ENCODE measurements at regions not wholly inside any gene's neighbourhood (a gene's known extent, or its start where the extent isn't known, plus 50 kb on each side); places are given as distances from the start of the nearest gene placed in this dataset.

GRCh38 chr21:20523191-20523590 lies 475.0 kb upstream of the NCAM2 start:
- DNase-seq (ENCODE audit: low read depth), result no peak

GRCh38 chr21:20527731-20528460 lies 470.3 kb upstream of the NCAM2 start:
- DNase-seq (ENCODE audit: low read depth), result no peak

GRCh38 chr21:20537130-20537529 lies 461.1 kb upstream of the NCAM2 start:
- no peak for DNase-seq (ENCODE audit: low read depth)

DNA sequence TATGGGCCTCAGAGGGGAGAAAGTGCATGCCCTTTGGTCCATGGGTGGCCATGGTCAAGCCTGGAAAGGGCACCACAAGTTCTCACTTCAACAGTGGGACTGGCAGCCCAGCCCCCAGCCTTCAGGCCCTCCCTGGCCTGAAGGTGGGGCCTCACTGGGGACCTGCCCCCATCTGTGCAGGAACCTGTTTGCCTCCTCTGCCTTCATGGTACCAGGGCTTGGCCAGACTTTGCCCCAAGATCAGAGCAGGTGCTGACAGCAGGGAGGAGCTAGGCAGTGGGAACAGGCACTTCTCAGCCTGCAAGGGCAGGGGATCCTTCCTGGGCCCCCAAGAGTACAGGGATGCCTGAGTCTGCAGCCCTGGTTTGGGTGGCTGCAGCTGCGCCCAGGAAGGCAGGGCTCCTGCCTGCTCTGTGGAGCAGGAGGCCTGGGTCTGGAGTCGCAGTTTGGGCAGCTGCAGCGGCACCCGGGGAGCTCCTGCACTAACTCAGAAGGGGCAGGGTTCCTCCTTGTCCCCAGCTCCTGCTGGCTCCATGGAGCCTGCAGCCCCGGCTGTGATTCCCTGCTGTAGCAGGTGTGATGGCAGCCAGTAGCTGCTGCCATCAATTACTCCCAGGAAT lies 460.1 kb upstream of the NCAM2 start:
- DNase-seq (ENCODE audit: low read depth), result no peak

DNA sequence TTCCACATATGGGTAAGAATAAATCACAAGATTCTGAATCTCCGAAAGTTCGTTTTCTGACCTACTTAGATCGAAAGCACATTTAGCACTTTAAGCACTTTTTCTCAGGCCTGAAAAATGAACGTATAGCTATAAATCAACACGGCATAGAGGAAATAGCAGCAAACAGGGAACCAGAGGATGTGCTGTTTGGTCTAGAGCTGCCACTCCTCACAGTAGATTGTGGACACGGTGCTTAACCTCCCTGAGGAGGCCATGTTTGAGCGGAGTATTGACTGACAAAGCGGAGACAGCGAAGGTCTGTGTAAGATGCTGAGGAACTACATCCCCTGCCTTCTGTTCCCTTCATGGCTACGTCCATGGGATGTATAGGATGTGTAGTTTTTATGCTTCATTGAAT lies 452.8 kb upstream of the NCAM2 start:
- no peak for DNase-seq (ENCODE audit: low read depth)

- no peak for DNase-seq (ENCODE audit: low read depth)
Observed at GRCh38 chr21:20551939-20552338, 446.3 kb upstream of the NCAM2 start.

DNA sequence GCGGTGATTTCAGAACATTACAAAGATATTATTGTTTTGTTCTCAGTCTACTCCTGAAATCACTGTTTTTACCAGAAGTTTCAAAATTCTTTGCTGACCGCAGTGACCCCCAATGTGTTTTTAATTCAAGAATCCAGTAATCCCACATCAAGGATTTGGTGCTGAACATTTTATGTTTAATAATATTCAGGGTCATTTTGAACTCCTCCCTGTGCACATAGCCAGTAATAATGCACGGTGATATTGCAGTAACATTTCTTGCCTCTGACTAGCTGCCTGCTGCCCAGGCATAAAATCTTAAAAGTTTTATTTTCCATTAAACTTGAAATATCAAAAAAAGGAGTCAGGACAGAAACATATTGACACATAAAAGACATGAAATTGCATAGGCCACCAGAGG lies 443.4 kb upstream of the NCAM2 start:
- no peak for DNase-seq (ENCODE audit: low read depth)

- no peak for DNase-seq (ENCODE audit: low read depth)
Observed at GRCh38 chr21:20570824-20571232, 427.4 kb upstream of the NCAM2 start.

- DNase-seq (ENCODE audit: low read depth), result no peak
Observed at GRCh38 chr21:20572582-20572981, 425.6 kb upstream of the NCAM2 start.

DNA sequence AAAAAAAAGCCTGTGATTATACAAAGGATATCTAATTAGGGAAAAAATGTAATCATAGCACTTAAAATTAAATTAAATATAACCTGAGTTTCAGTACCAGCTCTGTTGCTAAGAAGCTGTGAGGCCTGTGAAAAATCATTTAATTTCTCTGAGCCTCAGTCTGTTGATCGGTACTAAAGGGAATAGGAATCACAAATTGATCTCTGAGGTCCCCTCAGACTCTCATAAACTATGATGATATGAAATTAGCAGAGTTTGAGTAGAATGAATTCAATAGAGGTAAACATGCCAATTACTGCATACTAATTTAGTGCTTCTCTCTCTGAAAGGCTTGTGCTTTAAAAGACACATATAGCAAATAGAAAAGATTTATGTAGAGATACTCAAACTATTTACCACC lies 416.8 kb upstream of the NCAM2 start:
- no peak for DNase-seq (ENCODE audit: low read depth)

DNA sequence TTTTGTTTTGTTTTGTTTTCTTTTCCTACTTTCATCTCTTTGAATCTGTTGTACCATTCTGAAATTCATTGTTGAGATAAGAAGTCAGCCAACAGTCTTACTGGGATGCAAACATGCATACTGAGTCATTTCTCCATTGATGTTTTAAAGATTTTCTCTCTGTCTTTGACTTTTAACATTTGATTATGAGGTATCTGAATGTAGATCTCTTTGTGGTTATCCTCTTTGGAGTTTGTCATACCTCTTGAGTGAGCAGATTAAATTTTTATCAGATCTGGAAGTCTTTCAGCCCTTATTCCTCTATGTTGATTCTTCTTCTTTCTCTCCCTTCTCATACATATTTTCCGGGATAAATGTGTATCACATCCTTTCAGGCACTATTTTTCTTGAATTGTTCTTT lies 406.9 kb upstream of the NCAM2 start:
- peak; percentile 8 for DNase-seq (ENCODE audit: low read depth)

DNA sequence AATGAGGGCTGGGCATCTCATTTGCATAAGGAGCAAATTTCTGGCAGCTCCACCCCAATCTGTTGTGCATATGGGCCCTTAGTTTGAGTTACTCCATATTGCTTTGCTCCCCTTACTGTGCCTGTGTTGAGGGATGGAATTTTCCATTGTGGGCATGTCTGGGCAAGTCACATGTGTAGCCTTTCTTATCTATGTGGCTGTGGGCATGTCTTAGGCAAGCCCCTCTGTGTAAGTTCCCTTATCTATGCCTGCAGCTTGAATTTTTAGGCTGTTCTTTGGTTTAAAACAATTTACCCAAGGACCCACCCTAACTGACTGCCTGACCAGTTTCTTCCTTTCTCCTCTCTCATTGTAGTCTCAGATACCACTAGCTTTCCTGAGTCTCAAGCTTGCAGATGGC lies 405.7 kb upstream of the NCAM2 start:
- DNase-seq (ENCODE audit: low read depth), result peak; percentile 0

GRCh38 chr21:20603236-20603635 lies 395.0 kb upstream of the NCAM2 start:
- DNase-seq (ENCODE audit: low read depth), result no peak

GRCh38 chr21:20611008-20611407 lies 387.2 kb upstream of the NCAM2 start:
- DNase-seq (ENCODE audit: low read depth), result no peak

DNA sequence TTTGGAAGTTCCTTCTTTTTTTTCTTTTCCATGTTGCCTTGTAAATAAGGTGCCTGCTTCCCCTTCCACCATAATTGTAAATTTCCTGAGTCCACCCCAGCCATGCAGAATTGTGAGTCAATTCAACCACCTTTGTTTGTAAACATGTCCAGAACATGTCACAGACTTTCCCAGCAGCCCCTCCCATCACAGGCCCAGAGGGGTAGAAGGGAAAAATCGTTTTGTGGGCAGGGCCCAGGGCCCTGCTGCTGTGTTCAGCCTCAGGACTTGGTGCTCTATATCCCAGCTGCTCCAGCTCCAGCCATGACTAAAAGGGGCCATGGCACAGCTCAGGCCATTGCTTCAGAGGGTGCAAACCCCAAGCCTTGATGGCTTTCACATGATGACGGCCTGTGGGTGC lies 384.6 kb upstream of the NCAM2 start:
- no peak for DNase-seq (ENCODE audit: low read depth)

DNA sequence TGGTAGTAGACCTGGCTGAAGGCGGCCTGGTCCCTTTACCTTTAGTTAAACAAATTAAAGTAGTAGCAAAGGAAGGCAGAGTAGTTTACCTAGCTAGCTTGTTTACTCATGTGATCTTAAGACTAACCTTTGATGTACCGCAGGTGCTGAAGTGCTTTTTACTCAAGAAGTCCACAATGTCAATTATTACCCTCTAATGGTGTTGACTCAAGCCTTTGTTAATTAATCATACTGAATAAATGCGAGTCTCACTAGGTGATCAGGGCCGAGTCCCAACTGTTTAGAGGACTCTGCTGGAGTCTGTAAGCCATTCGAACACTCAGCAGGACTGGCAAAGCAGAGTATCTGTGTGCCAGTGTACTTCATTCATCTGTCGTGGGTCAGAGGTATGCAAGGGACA lies 381.1 kb upstream of the NCAM2 start:
- no peak for DNase-seq (ENCODE audit: low read depth)

DNA sequence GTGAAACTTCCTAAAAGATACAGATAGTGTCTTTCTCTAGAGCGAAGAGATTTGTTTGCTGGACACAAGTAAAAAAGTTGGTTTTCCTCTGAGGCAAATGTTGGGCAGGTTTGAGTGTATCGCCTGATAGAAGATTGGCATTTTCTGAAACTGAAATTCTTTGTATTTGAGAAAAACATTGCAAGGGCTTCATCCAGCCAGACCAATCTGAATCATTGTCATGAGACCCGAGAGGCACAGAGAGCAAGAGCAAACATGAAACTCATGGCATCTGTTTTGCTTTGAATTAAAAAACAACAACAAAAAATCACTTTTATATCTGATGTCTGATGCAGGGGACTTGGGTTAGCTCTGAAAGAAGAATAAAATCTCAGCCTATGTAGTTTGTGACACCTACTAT lies 379.3 kb upstream of the NCAM2 start:
- no peak for DNase-seq (ENCODE audit: low read depth)

DNA sequence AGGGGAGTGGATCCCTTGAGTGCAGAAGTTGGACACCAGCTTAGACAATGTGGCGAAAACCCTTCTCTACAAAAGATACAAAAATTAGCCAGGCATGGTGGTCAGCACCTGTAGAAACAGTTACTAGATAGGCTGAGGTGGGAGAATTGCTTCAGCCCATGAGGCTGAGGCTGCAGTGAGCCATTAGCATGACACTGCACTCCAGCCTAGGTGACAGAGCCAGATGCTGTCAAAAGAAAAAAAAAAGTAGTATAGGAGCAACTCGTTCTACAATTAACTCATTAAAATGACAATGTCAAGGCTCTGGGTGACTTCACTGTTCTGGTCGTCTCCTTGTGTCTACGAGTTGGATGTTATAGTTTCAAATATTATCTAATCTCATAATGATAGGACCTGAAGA lies 370.6 kb upstream of the NCAM2 start:
- no peak for DNase-seq (ENCODE audit: low read depth)

DNA sequence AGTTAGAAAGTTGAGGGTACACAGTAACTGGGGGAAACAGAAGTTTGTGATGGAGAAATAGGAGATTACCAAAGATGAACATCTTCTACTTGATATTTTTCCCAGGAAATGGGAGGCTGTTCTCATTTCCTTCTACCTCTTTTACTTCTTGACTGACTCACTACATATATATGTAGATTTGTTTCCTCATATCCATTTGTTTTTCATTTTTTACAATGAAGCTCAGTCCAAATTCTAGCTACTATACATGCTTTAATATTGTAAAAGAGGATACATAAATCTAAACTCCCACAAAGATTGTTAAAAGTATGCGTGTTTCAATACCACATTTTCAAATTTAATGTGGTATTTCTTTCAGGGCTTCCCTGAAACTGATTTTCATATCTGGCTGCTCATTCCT lies 366.6 kb upstream of the NCAM2 start:
- no peak for DNase-seq (ENCODE audit: low read depth)

- peak; percentile 1 for DNase-seq (ENCODE audit: low read depth)
Observed at GRCh38 chr21:20639026-20639425, 359.2 kb upstream of the NCAM2 start.

- no peak for DNase-seq (ENCODE audit: low read depth)
Observed at GRCh38 chr21:20641241-20641640, 357.0 kb upstream of the NCAM2 start.

GRCh38 chr21:20642681-20643080 lies 355.5 kb upstream of the NCAM2 start:
- no peak for DNase-seq (ENCODE audit: low read depth)

GRCh38 chr21:20644552-20644951 lies 353.7 kb upstream of the NCAM2 start:
- DNase-seq (ENCODE audit: low read depth), result no peak

DNA sequence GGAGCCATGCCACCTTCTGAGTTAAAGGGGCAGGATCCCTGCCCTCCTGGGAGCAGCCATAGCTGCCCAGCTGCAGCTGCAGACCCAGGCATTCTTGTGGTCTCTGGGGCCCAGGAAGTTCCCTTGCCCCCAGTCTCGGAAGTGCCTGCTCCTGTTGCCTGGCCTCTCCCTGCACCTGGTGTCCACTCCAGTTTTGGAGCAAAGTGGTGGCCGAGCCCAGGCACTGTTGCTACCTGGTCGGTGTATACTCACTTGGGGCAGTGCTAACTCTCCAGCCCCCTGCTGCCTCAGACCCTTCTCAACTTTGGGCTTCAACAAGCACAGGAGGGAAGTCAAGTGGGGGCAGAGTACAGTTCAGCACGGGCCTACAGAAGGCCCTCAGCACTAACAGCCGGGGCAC lies 352.9 kb upstream of the NCAM2 start:
- DNase-seq (ENCODE audit: low read depth), result no peak

Data from iris pigment epithelial cell (primary cell).